Stimulated activated CD8-positive, alpha-beta memory T cell treated with anti-CD3 and anti-CD28 coated beads, Interleukin-12 subunit alpha, Interleukin-12 subunit beta, amount 100 ng/mL, for 24 hours (primary cell): ENCODE measurements at regions not wholly inside any gene's neighbourhood (a gene's known extent, or its start where the extent isn't known, plus 50 kb on each side); places are given as distances from the start of the nearest gene placed in this dataset.

Source experiments
- DNase-seq: peaks from one replicate; pipeline ENCODE4 v3.0.0-alpha.2; 2020; ENCODE audit errors: extremely low read depth

DNA sequence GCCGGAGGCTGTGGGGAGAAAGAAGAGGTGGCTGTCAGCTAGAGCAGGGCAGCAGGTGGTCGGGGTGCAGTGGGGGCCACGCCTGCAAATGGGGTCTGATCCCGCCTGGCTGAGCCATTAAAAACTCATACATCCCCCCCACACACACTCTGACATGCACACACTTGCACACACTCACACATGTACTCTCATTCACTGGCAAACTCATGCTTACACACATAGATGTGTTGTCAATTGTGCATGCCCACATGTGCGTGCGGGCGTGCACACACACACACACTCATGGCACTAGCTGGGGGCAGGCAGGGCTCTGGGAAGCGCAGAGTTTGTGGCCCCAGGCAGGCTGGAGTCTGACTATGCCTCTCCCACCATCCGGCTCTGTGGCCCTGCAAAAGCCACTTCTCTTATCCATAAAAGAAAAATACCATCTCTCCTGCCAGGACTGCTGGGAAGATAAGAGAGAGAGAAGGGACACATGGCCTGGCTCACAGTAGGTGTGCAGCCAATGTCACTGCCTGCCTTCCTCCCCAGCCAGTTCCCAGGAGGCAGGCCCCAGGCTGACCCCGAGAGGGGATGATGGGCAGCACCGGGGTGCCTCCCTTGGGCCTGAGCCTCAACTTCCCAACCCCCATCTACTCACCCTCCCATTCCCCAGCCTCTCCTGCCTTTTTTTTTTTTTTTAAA lies 163.5 kb upstream of the LINGO1 start:
- DNase-seq = no peak

DNA sequence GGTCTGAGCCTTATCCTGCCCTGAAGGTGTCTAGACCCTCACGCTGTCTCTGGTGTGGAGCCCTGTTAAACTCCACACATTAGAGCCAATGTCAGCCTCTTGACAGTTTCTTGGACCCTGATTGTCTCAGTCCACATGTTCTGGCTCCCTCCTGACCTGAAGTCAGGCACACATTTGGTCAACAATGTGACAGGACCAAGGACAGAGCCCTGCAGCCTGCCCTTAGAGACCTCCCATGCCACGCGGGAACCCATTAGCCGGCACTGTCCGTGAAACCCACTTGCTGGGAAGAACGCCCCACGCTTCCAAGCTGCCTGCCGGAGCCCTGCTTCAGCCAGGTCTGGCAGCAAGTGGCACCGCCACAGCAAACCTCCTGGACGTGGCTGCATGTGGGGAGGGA lies 162.7 kb upstream of the LINGO1 start:
- DNase-seq = no peak

DNA sequence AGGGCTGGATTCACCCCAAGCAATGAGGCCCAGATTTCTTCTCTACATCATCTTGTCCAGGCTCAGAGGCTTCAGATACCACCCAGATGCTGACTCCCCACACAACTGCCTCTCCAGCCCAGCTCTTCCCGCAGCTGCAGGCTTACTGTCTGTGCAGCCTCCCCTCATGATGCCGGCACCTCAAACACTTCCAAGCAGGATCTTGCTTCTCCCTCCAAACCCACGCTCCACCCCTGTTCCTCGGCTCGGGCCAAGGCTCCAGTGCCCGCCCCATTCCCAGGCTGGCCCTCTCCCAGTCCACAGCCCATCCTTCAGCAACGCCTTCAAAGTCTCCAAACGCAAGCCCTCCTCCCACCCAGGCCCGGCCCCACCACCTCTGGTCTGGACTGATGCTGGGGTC lies 159.2 kb upstream of the LINGO1 start:
- DNase-seq = no peak

DNA sequence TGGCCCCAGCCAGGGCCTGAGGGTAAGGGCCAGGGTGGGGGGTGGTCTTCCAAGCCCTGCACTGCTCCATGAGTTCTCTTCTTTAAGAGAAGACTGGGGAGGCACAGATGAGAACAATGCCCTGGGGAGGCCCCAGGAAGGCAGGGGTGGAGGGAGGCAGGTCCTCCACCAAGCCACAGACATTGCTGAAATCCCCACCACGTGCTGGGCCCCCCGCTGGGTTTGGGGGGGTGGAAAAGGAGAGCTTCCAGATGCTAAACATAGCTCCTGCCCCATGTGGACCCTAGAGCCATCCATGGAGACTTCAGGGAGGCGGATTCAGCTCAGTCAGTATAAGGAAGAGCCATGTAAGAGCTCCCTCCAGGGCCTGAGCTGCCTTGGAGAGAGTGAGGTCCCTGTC lies 157.8 kb upstream of the LINGO1 start:
- DNase-seq = no peak

DNA sequence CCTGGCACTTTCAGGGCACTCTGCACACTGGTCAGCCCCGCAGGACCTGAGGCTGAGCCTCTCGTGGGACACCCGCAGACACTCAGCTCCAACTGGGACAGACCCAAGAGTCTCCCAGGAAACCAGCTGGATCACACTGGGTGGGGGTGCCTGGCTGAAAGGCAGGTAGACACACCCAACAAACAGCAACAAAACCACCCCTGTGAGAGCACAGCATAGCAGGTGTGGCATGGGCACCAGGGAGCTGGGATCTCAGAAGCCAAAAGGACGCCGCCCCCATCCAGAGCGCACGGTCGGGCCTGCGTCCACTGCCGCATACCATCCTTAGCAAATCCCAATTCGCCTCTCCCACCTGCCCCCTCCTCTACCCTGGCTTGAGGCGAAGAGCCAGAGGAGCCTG lies 154.2 kb upstream of the LINGO1 start:
- no peak for DNase-seq

DNA sequence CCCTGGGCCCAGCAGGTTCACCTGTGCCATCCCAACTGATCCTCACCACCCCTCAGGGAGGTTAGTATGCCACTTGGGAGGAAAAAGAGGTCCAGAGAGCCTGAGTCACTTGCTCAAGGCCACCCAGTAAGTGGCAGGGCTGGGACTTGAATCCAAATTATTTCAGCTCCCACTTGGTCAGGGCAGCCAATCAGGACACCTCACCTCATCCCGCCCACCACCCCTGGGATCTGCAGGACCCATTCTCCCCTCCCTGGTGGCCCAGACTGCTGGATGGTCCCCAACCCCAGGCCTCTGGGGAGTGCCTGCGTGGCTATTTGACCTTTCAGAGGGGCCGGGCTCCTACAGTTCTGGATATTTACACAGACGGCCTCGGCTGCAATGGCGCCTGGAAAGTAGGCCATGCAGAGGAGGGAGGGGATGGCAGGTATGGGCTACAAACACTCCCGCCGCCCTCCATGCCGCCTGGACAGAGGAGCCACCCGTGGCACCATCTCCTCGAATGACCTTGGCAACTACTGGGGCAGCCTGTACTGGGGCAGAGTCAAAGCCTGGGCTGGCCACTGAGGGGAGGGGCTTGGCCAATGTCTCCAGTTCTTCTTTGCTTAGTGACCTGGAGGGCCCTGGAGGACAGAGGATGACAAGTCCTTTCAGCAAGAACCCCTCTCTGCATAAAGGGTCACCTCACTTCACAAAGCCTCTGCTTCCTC lies 153.6 kb upstream of the LINGO1 start:
- DNase-seq = no peak

DNA sequence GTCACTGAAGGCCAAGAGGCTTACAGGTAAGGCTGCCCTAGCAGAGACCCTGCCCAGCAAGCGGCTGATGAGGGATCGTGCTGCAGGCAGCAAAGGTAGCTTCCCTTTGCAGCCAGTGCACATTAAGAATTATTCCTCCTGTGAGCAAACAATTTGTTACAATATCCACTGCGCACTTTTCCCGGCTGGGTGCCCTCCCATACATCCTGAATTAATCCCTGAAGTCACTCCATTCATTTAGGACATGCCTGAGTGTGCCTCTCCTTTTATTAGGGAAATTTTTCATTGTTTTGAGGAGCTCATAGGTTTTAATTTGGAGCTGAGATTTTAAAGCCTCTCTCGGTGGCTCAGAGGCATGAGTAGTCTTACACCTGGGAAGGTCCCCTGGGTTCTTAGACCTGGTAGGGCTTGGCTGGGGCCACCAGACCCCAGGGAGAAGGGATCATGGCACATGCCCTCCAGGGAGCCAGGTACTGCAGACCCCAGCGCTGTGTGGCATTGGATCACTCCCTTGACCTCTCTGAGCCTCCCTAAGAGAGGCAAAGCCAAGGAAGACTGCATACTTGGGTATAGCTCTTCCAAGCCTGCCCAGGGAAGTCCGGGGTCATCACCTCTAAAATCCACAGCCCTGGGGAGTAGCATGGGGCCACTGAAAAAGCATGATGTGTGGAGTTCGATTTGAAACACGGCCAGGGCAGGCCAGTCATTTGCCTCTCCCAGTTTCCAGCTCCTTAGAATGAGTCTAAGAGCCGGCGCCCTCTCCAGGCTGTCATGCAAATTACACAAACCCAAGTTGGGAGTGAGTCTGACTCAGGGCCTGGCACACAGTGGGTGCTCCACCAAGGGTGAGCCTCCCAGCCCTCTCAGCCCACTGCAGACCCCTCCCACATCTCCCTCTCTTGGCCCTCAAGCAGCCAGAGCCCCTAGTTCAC lies 151.9 kb upstream of the LINGO1 start:
- no peak for DNase-seq

DNA sequence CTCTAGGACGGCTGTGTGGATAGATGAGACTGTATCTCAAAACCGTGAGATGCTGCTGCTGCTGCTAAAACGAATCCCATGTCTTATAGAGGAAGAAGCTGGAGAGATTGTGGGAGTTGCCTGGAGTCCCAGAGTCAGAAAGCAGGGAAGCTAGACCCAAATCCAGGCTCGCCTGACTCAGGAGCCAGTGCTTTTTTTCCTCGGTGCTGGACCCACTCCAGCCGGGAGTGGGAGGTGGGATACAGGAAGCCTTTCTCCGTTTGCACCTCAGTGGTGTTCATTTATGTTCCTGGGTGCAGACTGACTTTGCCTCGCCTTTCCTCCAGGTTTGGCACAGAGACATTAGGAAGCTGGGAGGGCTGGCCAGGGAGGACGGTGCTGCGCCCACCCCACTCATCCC lies 150.9 kb upstream of the LINGO1 start:
- no peak for DNase-seq

DNA sequence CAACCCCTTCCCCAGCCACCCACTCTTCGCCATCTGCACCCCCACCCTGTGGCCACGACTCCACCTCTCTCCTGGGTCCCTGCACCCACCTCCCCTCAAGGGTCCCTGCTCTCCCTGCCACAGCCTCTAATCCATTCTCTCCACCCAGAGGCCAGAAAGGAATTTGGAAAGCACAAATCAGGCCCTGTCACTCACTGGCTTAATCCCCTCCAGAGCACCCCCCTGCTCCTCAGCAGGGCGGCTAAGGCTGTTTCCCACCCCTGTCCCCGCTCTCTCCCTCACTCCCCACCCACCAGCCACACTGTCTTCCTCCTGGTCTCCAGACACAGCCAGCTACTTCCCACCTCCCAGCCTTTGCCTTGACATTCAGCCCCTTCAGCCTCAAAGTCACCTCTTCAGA lies 150.0 kb upstream of the LINGO1 start:
- DNase-seq = no peak

DNA sequence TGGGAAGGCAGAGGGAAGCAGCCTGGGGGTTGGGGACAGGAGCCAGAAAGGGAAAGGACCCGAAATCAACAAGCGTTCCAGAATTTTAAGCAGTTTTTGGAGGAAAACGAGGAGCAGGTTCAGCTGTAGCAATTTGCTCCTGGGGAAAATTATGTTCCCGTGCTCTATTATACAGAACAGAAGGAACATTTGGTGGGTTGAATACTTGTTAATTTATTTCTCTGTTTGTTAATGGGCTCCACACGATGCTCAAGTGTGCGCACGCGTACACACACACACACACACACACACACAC lies 149.2 kb upstream of the LINGO1 start:
- no peak for DNase-seq

DNA sequence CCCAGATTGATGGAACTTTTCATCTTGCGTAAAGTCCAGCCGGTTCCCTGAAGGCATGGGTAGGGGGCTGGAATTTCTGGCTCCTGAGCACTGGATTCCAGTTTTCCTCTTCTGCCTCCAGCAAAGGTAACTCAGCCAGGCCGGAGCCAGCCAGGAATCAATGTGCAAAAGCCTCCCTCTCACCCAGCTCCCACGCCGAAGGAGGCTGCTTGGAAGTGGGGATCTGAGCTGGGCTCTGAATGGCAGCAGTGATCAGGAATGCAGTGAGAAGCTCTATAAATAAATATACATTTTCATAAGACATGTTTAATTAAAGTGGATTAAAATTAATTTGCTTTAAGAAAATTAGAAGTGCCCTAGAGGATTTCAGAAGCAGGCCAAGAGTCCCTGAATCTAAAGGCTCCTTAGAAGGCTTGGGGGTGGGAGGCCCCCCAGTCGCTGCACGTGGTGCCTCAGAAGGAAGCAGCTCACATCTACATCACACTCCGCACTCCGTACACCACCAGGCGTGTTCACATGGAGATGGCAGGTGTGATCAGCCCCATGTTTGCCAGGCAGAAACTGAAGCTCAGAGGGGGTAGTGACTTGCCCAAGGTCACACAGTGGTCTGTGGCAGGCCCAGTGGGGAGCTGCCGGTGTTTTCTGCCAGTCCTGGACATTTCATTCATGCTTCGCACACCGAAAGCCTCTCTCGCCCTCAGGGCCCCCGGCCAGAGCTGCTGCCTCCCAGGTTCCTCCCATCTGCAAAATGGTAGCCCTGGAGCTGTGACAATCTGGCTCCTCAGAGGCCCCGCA lies 148.6 kb upstream of the LINGO1 start:
- no peak for DNase-seq

DNA sequence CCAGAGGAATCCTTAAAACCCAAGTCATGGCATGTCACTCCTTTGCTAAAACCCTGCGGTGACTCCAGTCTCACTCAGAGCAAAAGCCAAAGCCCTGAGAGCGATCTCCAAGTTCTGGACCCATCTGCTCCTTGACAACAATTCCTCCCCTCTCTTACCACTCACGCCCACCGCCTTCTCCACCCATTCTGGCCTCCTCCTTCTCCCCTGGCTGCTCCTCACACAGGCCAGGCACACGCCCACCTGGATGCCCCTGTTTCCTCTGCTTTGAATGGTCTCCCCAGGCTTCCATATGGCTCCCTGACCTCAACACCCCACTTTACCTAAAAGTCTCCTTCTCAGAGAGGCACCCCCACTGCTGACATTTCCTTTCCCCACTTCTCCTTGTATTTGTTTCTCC lies 146.1 kb upstream of the LINGO1 start:
- DNase-seq = no peak

DNA sequence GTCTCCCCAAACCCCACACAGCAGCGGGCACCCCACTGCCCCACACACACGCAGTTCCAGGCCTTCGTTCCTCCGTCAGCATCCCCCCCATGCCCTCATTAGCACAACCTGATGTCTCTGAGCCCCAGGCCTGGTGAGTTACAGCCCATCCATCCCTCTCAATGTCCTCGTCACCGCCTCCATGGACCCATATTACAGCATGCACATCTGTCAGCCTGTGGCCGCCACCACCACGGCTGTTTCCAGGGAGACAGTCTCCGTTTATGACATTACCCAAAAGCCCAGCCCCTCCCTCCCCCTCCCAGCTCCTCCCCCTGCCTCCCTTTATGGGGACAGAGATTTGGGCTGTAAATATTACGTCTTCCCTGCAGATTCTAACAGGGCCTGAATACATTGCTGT lies 143.1 kb upstream of the LINGO1 start:
- DNase-seq = no peak

DNA sequence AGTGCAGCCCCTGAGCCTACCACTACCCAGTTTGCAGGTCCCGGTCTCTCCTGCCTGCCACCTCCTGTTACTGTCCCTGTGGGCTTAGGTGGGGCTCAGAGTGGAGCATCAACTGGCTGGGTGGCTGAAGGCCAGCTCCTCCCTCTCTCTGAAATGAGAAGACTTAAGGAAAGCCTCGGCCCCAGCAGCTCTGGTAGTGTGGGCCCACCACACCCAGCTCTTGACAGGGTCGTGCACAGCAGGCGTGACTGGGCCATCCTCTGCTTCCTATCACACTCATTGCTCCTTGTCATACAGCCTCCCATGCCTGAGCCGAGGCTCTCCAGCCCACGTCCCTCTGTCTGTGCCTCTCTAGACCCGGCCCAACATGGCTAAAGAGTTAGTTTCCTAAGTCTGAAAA lies 142.7 kb upstream of the LINGO1 start:
- DNase-seq = no peak

DNA sequence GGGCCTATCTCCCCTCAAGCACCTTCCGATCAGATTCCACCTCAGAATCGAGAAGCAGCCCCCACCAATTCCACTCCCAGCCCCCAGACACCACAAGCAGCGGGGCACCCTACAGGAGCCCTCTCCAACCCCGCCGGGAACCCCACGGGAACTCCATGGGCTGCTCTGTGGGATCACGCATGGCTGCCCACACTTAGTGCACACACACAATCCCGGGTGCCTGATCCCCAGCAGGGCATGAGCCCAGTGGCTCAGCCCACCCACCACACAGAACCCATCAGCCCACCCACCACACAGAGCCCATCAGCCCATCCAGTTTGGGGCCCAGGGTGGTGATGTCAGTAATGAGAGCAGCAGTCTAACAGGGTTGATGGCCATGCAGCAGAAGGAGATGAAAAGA lies 141.6 kb upstream of the LINGO1 start:
- DNase-seq = no peak

DNA sequence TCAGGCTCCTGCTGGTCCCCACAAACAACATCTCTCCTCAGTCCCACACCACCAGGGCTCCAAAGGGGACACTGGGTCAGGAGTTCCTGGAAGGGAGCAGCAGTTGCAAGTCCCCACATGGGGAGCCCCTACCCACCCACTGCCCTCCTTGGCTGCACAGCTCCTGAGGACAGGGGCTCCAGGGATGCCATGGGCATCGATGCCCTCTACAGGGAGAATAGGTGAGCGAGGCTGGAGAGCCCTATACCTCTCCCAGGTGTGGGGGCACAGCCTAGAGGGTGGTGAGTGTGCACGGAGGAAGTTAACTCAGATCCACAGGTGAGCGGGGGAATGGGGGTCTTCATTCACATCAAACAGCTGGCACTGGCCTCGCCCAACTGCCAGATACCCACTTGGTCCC lies 141.2 kb upstream of the LINGO1 start:
- no peak for DNase-seq

DNA sequence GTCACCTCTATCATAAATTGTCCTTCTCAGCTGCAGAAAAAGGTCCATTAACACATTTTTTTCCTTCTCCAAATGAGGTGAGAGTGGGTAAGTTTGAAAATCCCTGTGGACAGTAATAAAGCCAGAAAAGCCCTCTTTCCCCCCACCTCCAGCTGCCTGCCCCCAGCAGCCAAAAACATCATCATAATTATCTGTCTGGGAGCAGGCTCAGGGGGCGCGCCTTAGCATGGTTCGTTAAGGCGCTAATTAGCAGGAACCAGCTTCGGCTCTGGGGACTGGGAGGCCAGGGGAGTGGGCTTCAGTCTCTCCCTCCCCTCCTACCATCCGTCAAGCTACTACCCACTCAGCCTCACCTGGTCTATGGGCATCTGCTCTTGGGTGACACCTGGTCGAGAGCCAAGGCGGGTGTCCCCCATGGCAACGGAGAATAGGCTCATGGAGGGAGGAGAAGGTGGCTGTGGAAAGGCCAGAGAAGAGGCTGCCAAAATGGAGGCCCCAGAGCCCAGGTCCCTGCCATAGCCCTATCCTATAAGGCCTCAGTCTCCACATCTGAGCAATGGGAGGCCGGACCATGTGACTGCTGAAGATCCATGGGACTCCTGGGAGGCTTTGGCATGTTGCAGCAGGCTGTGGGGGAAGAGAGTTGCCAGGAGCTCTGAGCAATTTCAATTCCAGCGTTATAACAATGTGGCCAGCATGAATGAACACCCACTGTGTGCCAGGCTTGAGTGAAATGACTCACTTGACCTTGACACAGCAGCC lies 140.1 kb upstream of the LINGO1 start:
- no peak for DNase-seq

DNA sequence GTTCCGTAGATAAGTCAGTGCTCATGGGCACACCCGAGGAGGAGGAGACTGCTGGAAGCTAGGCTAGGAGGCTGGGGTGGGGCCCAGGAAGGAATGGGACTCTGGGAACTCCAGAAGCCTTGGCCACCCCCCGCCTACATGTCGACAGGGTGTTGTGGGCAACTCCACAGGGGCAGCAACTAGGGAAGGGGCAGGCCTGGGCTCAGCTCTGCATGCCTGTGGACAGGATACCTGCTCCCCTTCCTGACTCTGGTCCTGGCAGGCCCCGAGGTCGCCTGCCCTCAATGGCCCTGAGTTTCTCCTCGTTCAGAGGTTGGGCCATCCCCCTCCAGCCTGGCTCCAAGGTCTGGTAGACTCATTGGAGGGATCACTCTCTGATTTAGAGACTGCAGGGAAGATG lies 138.9 kb upstream of the LINGO1 start:
- DNase-seq = no peak

DNA sequence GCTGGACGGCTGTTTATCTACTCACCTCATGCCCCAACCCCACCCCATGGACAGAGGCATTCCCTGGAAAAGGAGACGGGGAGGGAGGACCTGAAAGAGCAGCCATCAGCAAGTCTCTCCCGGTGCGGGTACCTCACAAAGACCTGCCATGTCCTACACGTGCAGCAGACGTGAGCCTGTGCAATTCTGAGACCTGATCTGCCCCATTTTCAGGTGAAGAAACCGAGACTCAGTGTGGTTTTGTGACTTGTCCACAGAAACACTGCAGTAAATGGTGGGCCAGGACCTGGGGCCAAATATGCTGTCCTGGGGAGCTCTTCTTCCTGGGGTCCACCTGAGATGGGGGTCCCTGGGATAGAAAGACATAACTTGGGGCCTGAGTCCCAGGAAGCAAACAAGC lies 137.0 kb upstream of the LINGO1 start:
- no peak for DNase-seq

DNA sequence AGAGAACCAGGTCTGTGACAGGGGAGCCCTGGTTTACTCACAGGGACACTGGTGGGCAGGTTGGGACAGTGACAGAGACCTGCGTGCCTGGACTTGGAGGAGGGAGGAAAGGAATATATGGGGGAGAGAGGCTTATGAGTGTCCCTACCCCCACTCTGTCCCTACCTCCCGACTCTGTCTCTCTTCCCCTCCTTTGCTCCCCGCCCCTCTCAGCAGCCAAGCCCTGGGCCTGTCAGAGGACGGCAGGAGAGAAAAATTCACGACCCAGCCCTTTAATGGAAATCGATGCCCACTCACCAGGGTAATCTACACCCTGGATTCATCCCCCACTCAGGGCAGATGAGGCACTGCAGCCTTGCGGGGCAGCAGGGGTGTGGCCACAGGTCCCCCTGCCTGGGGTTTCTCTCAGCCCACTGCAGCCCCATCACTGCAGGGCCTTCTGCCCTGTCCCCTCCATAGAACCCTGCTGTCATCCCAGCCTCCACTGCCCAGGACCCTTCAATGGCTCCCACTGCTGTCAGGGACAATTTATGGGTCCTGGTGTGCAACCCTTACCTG lies 135.9 kb upstream of the LINGO1 start:
- DNase-seq = no peak

DNA sequence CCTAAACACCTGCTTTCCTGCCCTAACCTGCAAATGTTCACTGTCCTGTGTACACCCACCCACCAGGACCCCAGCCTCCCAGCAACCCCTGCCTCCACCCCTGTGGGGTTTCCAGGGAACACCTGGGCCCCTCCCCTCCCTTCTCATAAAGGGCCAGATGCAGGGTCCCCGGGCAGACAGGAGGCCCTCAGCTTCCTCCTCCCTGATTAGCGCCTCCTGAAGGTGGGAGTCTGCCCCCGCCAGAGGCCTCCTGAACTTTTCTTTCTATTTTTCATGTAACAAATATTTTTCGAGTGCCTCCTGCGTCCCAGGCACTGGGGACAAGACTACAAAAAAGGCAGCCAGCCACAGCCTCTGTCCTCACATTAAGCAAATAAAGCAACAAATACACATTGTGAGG lies 135.4 kb upstream of the LINGO1 start:
- no peak for DNase-seq
